NCI-H2227 (cell line): ENCODE measurements at regions not wholly inside any gene's neighbourhood (a gene's known extent, or its start where the extent isn't known, plus 50 kb on each side); places are given as distances from the start of the nearest gene placed in this dataset.

Experiments
- DNase-seq: peaks from one replicate; lab custom pipeline; 2025; ENCODE audit not compliant: unreplicated experiment; lab: John Stamatoyannopoulos, UW

- no peak for DNase-seq
Observed at GRCh38 chr21:34192646-34193285, 119.4 kb downstream of the MRPS6 start.

DNA sequence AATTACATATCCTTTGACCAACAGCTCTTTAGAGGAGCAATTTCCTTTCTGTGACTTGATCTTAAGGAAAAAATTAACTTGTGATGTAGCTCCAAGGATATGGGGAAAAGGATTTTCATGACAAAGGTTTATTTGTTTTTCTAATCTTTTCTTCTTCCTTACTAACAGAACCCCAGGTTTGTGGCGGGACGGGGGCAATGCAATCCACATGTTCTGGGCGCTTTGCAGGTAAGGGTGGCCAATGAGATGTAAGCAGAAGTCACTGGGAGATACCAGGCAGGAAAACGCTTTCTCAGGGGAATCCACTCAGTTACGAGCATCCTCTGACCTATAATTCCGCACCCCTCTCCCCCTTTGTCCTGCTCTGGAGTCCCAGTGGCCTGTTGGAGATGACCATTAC, 122.0 kb downstream of the MRPS6 start:
- no peak for DNase-seq

GRCh38 chr21:34196996-34197395, 123.6 kb downstream of the MRPS6 start:
- DNase-seq: no peak

DNA sequence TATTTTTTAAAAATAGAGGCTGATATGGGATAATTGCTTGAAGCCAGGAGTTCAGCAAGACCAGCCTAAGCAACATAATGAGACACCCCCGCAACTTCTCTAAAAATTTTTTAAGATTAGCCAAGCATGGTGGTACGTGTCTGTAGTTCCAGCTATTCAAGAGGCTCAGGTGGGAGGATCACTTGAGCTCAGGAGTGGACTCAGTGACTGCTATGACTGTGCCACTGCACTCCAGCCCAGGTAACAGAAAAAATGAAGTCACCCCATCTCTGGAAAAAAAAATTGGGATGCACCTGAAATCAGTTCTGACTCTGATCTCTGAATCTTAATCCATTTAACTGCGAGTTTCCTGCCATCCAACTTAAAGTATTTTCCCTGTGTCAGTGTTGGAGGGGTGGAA, 124.2 kb downstream of the MRPS6 start:
- DNase-seq: no peak

DNA sequence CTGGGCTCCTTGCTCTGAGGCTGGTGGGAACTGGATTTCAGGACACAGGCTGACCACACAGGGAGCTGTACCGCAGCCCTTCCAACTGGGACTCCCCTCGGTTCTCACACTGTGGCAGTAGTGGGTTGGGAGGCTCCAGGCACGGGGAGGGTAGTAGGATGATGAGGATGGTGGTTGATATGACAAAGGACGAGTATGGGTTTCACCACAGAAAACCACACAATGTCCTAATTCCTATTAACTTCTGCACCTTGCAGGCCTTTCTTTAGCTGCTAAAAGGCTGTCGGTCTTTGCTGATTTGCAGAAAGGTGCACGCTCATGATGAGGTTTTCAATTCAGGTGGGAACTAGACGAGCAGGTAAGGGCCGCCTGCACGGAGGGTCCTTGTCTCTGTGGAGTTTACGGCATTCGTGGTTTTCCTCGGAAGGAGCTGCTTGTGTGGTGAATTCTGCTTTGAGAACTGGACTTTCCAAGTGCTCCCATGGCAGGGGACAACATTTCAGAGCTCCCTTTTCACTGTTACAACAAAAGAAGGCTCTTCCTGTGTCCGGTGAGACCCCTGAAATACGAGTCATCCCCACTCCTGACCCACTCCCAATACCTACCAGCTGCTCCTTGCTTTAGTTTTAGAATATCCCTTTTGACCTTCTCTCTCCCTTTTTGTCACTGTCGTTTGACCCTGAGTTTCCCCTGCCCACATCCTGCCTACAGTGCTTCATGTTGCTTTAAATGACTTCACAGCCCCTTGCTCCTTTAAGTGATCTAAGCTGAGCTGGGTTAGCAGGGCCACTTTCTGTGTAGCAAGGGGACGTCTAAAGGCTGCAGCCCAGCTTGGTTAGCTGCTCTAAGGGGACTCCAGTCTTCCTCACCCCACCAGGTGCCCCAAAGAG, 125.1 kb downstream of the MRPS6 start:
- DNase-seq: no peak

DNA sequence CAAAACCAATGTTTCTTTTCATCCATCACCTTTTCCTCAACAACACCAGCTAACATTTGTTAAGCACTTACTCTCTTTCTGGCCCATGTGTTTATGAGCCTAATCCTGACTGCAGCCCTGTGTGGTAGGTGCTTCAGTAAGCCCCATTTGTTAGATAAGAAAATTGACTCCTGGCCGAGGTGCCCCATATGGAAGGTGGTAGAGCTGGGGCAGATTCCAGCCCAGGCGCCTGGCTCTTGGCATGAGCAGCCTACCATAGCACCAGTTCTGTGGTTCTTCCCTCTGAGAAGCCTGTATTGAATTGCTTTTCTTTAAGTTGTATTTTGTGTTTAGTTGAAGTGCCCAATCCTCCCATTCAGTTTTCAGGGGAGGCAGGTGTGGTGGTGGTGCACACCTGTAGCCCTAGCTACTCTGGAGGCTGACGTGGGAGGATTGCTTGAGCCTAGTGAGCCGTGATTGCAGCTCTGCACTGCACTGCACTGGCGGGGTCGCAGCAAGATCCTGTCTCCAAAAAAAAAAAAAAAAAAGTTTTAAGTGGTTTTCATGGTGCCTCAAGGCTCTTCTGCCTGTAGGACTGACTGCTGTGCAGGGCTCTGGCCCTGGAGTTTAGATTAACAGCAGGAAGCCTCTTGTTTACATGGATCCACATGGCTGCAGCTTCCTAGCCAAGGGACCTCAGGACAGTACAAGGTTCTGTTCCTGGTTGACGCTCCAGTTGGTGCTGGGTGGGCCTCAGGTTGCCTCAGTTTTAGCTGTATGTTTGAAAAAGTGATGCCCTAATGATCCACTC, 125.9 kb downstream of the MRPS6 start:
- no peak for DNase-seq

DNA sequence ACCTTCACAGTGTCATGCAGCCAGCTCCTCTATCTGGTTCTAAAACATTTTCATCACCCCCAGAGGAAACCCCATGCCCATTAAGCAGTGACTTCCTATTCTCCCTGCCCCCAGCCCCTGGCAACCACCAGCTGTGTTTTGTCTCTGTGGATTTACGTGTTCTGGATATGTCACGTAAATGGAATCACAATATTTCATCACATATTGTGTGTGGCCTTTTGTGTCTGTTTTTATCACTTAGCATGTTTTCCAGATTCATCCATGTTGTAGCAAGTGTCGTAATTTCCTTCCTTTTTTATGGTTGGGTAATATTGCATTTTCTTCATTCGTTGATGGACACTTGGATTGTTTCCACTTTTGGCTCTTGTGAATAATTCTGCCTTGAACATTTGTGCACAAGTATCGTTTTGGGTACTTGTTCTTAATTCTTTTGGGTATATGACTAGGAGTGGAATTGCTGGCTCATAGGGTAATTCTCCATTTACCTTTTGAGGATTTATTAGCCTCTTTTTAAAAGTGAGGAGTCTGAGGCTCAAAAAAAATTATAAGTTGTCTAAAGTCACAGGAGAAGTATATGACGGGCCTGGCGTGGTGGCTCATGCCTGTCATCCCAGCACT, 127.0 kb downstream of the MRPS6 start:
- no peak for DNase-seq

- no peak for DNase-seq
Observed at GRCh38 chr21:34201001-34201400, 127.6 kb downstream of the MRPS6 start.

- DNase-seq: peak; percentile 25
Observed at GRCh38 chr21:34201481-34201858, 128.1 kb downstream of the MRPS6 start.

DNA sequence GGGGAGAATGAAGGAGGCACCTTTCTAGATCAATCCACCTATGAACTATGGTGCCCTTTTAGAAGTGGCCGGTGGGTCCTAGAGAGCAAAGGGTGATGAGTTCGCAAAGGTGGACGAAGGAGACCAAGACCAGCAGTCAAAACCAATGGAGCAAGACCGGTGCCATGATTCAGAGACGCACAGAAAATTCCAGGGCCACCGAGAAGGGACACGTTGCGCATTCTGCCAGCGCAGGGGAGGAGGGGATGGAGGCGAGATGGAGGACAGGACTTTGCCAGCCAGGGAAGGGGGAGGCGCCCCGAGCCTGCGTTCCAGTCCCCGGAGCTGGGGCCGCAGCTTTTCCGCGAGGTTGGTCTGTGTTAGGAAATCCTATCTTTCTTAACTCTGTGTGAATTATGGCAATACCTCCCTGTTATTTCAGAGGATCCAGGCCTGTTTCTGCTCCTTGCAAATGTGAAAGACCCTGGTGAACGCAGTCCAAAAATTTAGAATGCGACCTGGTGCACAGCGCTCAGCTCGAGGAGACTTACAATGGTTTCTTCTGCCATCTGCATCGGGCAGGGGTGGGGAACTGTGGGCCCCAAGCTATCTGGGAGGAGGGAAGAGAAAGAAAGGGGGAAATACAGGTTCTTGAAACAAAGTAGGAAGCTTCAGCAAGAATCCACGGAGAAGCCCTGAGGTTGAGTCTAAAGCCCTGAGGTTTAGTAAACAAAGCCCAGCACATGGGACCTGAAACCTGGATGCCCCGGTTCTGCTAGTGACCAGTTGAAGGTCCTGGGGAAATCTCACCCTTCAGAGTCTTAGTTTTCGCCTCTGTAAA, 129.4 kb downstream of the MRPS6 start:
- DNase-seq: peak; percentile 42

DNA sequence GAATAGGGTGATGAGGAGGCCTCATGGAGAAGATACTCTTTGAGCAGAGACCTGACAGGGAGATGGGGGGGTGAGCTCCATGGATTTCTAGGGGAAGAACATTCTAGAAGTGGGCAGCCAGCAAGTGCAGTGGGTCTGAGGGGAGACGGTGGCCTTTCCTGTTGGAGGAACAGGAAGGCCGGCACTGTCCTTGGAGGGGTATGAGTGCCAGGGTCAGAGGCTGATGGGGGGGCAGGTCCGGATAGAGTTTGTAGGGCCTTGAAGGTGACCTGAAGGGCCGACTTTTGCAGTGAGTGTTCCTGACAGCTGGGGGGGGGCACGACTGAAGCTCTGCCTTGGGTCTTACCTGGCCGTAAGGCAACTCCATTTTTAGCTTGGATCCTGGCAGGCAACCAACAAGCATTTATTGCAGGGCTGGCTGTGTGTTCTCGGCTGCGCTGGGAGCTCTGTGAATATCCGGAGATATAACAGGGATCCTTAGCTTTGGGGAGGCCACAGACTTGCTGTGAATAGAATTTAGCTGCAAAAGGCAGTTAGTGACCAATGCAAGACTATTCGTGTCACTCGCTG, 130.6 kb downstream of the MRPS6 start:
- peak; percentile 26 for DNase-seq

DNA sequence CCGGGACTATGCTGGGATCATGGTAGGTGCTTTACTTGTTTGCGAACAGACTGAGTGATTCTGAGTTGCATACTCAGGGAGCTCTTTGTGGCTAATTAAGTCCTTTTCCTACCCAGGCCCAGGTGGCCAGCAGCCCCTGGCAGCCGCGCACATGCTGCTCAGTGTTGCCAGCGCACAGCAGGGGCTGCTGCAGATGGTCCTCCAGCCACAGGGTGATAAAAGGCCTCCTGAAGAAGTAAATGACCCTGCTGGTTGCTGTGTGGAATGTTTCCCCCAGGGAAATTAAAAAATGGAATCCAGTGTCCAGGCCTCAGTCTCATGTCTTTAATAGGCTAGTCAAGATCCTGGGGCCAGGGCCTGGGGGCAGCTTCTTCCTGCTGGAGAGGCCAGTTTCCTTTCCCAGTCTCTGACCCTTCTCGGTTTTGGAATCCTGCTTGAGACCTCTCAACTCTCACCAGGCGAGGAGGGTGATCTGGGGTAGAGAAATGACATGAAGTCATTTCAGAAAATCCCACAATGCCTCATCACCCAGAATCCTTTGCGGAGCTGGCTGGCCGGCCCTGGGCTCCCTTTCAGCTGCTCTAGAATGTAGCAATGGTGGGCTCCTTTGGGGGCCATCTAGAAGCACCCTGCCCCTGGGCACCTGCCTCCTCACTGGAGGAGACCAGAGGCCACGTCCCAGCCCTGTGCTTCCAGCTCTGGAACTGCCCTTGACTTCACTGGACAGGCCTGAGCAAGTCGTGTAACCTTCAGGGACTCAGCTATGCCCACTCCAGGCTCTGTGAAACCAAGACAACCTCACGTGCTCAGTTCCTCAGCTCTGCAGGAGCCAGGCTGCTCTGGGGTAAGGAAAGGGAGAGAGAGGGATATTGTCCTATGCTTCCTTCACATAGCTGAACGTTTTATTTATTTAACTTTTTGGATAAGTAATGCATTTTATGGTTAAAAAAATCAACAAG, 131.4 kb downstream of the MRPS6 start:
- DNase-seq: peak; percentile 48

DNA sequence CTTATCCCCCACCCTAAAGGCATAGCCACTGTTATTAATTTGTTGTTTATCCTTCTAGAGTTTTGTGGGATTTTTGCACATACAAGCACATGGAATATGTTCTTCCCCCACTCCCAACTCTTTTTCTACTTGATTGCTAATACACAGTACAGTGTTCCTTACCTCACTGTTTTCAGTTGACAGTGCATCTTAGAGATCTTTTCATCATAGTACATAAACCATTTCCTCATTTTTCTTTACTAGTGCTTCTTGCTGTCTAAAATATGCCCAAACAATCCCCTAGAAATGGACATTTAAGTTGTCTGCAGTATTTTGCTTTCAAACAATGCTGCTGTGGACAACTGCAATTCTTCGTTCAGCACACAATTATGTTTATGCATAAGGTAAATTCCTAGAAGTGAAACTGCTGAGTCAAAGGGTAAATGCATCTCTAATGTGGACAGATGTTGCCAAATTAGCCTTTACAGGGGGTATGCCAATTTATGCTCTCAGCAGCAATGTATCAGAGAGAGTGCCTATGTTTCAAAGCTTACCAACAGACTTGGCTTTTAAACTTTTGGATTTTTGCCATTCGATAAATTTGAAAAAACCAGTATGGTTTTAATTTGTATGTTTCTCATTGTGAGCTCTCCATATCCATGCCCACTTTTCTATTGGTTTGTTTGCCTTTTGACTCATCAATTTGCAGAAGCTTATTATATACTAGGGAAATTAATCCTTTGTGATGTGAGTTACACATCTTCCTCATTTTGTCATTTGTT, 132.6 kb downstream of the MRPS6 start:
- no peak for DNase-seq

DNA sequence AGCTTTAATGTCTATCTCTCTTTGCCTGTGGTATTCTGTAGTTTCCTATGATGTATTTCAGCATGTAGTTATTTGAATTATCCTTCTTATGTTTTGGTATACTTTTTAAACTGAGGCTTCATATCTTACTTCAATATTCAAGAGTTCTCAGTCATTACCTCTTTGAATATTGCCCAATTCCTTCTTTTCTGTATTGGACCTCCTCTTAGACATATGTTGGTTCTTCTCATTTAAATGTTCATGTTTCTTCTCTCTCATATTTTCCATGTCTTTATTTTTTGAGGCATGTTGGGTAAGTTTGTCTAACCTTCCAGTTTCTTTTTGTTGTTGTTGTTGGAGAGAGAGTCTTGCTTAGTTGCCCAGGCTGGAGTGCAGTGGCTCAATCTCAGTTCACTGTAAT, 140.6 kb downstream of the MRPS6 start:
- DNase-seq: no peak

DNA sequence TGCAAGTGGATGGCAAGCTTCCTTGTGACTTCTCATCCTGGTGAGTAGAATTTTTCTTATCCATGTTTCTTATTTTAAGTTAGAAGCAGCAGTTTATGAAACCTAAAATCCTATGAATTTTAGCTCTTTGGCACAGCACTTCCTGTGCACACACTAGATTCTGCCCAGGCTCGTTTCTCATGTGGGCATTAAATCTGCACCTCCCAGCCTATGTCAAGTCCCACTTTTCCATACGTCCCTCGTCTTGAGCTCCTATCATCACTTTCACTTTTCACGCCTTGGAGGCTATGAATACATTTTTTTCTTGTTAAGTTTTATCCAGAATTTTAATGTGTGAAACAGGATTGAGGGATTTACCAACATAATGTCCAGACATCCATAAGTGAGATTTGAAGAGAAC, 142.1 kb downstream of the MRPS6 start:
- DNase-seq: no peak

GRCh38 chr21:34215911-34216717, 142.7 kb downstream of the MRPS6 start:
- DNase-seq: no peak

DNA sequence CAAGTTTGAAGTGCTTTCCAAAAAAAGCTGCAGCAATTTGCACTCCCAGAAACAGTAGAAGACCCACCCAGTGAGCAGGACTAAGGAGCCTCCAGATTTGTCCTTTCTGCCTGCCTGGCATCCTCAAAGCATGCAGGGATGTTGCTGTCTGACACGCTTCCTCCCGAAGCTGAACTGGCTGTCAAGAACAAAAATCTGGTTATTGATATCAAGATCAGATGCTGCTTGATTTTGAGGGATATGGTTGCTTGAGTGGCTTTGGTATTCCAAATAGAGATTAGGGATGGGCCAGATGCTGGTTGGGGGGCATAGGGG, 143.3 kb downstream of the MRPS6 start:
- DNase-seq: no peak

DNA sequence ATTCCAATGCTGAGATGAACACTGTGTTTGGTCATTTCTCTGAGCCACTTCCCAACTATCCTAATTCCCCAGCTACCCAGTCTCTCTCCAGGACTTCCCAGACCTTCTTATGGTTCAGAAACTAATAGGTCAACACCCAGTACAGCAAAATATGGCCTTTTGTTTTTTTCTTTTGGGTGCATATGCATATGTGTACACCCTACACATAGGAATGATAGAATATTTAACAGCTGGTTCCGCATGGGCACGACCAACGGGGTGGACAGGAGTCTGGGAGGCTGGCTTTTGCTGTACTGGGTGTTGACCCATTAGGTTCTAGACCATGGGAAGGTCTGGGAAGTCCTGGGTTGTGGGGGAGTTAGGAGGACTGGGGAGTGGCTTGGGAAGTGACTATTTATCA, 143.9 kb downstream of the MRPS6 start:
- DNase-seq: no peak
